Embryonic facial prominence (tissue), 1 donor: ENCODE measurements at regions not wholly inside any gene's neighbourhood (a gene's known extent, or its start where the extent isn't known, plus 50 kb on each side); places are given as distances from the start of the nearest gene placed in this dataset.

Source experiments
- DNase-seq: peaks from one replicate; pipeline ENCODE4 v3.0.0-alpha.2; 2016; ENCODE audit errors: extremely low spot score

- no peak for DNase-seq
These were observed 89.6 kb downstream of the CMPK2 start for GRCh38 chr2:6776125-6776524.

DNA sequence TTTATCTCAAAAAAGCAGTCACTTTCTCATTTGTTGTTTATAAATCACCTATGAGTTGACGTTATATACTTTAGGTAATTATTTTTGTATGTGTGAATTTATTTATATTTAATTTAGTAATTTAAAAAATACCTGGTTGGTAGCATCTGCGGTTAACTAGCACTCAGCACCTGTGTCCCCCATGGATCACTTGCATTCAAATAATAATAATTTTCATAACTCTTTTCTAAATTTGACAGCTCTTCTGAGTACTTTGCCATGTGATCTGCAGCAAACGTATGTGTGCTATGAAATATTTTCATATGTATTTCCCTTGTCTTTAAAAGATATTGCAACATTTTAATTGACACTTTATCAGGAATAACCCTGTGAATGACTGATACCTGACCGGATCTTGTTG is 88.1 kb downstream of the CMPK2 start:
- no peak for DNase-seq

- peak; percentile 70 for DNase-seq
These were observed 84.9 kb downstream of the CMPK2 start for GRCh38 chr2:6780765-6781274.

DNA sequence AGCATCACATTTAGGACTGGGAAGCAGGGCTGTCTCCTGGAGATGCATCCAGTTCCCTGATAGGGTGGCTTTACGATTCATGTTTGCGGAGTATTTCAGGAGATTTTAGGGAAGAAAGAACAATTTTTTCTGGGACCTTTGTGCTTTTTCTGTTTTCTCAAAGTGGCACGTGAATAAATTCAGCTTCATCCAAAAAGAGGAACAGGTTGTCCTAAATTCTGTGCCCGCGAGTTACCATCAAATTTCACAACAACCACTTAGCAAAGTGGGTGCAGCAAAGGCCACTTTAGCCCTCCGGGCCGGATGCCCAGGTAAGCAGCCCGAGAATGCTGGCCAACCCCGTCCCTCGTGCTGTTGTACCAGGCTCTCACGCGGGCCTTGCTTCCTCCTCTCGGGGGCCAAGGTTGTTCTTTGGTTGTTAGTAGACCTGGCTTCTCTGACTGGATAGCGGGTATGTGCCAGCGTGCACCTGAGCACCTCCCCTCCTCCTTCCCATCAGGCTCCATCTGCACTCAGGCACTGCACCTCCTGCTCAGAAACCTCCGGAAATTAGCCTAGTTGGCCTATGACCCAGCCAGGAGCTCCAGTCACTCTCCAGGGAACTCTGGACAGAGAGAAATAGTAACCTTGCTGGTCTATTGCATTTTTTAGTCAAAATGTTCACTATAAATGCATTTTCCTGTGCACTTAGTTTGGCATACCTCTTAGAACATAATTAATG is 83.0 kb downstream of the CMPK2 start:
- no peak for DNase-seq

GRCh38 chr2:6783238-6783614 is 82.5 kb downstream of the CMPK2 start:
- DNase-seq = no peak

DNA sequence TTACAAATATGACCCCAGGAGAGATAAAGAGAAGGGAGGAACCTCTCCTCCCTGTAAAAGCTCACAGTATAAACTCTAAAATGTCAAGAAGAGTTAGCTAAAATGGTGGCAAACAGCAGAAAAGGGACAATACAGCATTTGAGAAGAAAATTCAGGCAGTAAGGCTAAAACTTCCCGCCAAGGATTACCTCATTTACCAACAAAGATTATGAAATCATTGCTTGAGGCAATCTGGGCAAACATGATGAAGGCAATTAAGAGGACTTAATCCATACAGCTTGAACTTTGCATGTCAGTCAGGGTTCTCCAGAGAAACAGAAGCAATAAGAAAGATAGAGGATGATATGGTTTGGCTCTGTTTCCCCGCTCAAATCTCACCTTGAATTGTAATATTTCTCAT is 81.4 kb downstream of the CMPK2 start:
- no peak for DNase-seq

DNA sequence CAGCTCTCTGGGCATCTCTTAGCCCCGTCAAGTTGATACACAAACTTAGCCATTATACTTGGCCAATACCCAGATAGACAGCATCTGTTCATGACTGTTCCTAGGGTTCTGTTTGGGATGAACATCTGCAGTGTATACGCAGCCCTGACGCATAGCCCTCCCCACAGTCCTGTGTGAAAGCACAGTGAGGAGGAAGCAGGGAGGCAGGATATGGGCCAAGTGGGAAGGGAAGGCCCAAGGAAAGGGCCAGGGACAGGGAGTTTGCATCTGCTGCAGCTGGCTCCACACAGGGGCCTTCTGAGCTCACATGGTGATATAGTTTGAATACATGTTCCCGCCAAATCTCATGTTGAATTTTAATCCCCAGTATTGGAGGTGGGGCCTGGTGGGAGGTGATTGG is 80.2 kb downstream of the CMPK2 start:
- DNase-seq = no peak

DNA sequence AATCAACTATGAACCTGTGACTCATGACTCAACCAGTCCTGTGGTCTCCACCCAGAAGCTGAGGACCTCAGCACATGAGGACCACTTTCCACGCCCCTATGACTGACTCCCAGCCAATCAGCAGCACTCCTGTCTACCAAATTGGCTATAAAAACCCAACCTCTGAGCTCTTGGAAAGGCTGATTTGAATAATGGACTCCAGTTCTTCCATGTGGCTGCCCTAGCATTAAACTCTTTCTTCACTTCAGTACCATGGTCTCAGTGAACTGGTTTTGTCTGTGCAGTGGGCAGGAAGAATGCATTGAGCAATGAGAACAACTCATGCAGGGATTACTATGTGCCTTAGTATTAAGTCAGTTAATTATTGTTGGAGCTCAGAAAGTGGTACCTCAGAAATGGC is 78.3 kb downstream of the CMPK2 start:
- no peak for DNase-seq

GRCh38 chr2:6788614-6789013 is 77.1 kb downstream of the CMPK2 start:
- DNase-seq = no peak

GRCh38 chr2:6789559-6790138 is 76.1 kb downstream of the CMPK2 start:
- no peak for DNase-seq

- DNase-seq = no peak
These were observed 74.0 kb downstream of the CMPK2 start for GRCh38 chr2:6791682-6792081.

DNA sequence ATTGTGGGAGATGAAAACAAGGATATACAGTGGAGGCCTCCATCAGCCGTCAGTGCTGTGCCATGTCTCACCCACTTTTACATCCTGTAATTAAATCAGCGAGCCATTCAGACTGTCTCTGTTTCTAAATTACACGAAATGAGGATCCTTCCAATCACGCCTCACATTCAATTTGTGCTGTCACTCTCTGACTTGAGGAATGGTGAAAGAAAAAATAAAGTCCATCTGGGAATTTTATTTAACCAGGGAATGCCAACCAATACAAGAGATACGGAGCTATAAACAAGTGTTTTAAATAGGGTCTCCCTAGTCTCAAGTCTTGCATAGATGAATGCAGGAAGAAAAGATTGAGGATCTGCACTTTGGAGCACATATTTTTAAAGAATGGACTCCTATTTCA is 72.8 kb downstream of the CMPK2 start:
- DNase-seq = no peak

- no peak for DNase-seq
These were observed 72.3 kb downstream of the CMPK2 start for GRCh38 chr2:6793371-6793770.

- DNase-seq = no peak
These were observed 71.8 kb downstream of the CMPK2 start for GRCh38 chr2:6793913-6794312.

DNA sequence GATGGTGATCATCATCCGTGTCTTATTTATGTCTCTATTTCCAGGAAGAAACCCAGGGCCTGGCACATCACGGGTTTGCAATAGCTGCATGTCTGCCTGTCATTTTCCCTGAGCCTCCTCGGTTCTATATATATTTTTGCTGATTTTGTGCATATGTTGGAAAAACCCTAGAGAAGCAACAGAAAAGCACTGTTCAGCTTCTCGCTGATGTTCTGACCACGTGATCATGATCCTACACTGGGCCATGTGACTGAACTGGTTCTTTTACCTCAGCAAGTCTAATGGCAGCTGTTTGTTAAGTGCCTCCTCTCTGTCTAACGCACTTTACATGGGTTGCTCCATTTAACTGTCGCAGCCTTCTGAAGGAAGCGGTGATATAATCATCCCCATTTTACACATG is 71.3 kb downstream of the CMPK2 start:
- DNase-seq = no peak
